ENCODE measurements at regions not wholly inside any gene's neighbourhood (a gene's known extent, or its start where the extent isn't known, plus 50 kb on each side); places are given as distances from the start of the nearest gene placed in this dataset.

GRCh38 chr1:222045786-222046185 is 303.9 kb upstream of the DUSP10 start:
- no peak overlapping the region for H4K8ac ChIP-seq (ENCODE audit: extremely low read depth, insufficient read depth, low read length)
- H2BK15ac ChIP-seq (ENCODE audit: low read length), result no peak overlapping the region
- H3K4me2 ChIP-seq (ENCODE audit: insufficient read depth in 1 of 2, low read depth in 2 of 2, low read length in 2 of 2), result no peak overlapping the region
- ChIA-PET POLR2A (ENCODE audit: partially characterized antibody) (no interaction called here), CTCF (ENCODE audit: partially characterized antibody) (interaction anchor here (1.3 to 1.4 kb wide), 2 partner anchors 10 to 409 kb away, joined by 3 read pairs; no protein-coding TSS in a partner anchor)
- DNase-seq (ENCODE audit: low read depth in 1 of 2, low spot score in 2 of 2) (no peak), FAIRE-seq (no peak)
- no peak overlapping the region for H3K4me3 ChIP-seq (ENCODE audit: extremely low read depth in 1 of 4, insufficient read depth in 2 of 4, low read depth in 3 of 4, low read length in 4 of 4)
- no peaks in the 10 kb centered on the region for H4K20me1 ChIP-seq (replicated peaks in 1 of 2; ENCODE audit: control insufficient read depth in 1 of 2, insufficient read depth in 2 of 2, low read length in 2 of 2)
- H3K79me1 ChIP-seq (ENCODE audit: low read depth, low read length), result no peaks in the 10 kb centered on the region
- no peak overlapping the region for H4K5ac ChIP-seq (ENCODE audit: insufficient read length, low read depth, low read length)
- H3K27ac ChIP-seq (ENCODE audit: low read depth, low read length), result no peak overlapping the region
- no peaks in the 10 kb centered on the region for H3K27me3 ChIP-seq (replicated peaks in 1 of 4; ENCODE audit: control insufficient read depth in 3 of 4, extremely low read depth in 1 of 4, insufficient read depth in 3 of 4, low read length in 3 of 4)
- H4K91ac ChIP-seq (replicated peaks; ENCODE audit: insufficient read length, low read length), result no peak overlapping the region
- H3K79me2 ChIP-seq (ENCODE audit: control insufficient read depth in 1 of 2, insufficient read depth in 2 of 2, low read length in 2 of 2), result no peaks in the 10 kb centered on the region
- H3K4ac ChIP-seq (replicated peaks; ENCODE audit: insufficient read length, low read depth, low read length), result no peak overlapping the region
- H3K14ac ChIP-seq (ENCODE audit: insufficient read length), result no peak overlapping the region
- H2AFZ ChIP-seq (ENCODE audit: low read length), result no peak overlapping the region
- H2AK5ac ChIP-seq (ENCODE audit: low read depth, low read length), result no peak overlapping the region
- no peak overlapping the region for H2BK5ac ChIP-seq (ENCODE audit: low read depth, low read length)
- H2BK12ac ChIP-seq (ENCODE audit: low read depth, low read length), result no peak overlapping the region
- H3K4me1 ChIP-seq (replicated peaks in 1 of 4; ENCODE audit: control insufficient read depth in 3 of 4, insufficient read depth in 4 of 4, low read length in 3 of 4), result no peaks in the 10 kb centered on the region
- H3K56ac ChIP-seq (replicated peaks; ENCODE audit: insufficient read length, low read depth, low read length), result no peak overlapping the region
- no peak overlapping the region for H2BK120ac ChIP-seq (replicated peaks; ENCODE audit: low read depth, low read length)
- no peaks in the 10 kb centered on the region for H3K36me3 ChIP-seq (ENCODE audit: control insufficient read depth in 2 of 4, insufficient read depth in 4 of 4, low read length in 3 of 4)
- no peak overlapping the region for H2BK20ac ChIP-seq (ENCODE audit: low read length)
- H3K23ac ChIP-seq (ENCODE audit: insufficient read length), result no peak overlapping the region
- no peaks in the 10 kb centered on the region for H3K23me2 ChIP-seq (ENCODE audit: low read depth, low read length)
- H3K9ac ChIP-seq (replicated peaks in 1 of 4; ENCODE audit: extremely low read depth in 1 of 4, low read depth in 3 of 4, low read length in 3 of 4), result no peak overlapping the region
- TF ChIP-seq HDAC6 (IDR thresholded peaks at IDR 0.05; ENCODE audit: low read depth, low read length) (no peak), POLR2A (IDR thresholded peaks at IDR 0.05; ENCODE audit: control extremely low read depth in 1 of 2, low read depth in 2 of 2, low read length in 2 of 2) (no peak)
- H3K9me3 ChIP-seq (ENCODE audit: insufficient read depth in 2 of 2, low read depth in 1 of 2, low read length in 1 of 2), result no peaks in the 10 kb centered on the region
- 88% methylated on average over 3 of the region's 3 CpGs; no CpG with 5 or more reads in 1 of the 2 experiments for WGBS, 2 experiments (ENCODE audit: extremely low coverage in 1 of 2, insufficient coverage in 1 of 2, insufficient read length in 1 of 2, insufficient replicate concordance in 2 of 2, low coverage in 1 of 2, low lambda C conversion rate in 2 of 2, missing lambda C conversion rate in 1 of 2)
- H3K18ac ChIP-seq (ENCODE audit: extremely low read depth, low read length), result no peak overlapping the region

Measured in H1 (cell line).